Femur (tissue), 1 donor: ENCODE measurements at regions not wholly inside any gene's neighbourhood (a gene's known extent, or its start where the extent isn't known, plus 50 kb on each side); places are given as distances from the start of the nearest gene placed in this dataset.
"Not testable (repeated sequence)": the region's sequence is repeated elsewhere in the genome, so short reads cannot be mapped to it uniquely, and the experiment has no call there.

Experiments
- DNase-seq: peaks from one replicate; pipeline ENCODE4 v3.0.0-alpha.2; 2017

DNA sequence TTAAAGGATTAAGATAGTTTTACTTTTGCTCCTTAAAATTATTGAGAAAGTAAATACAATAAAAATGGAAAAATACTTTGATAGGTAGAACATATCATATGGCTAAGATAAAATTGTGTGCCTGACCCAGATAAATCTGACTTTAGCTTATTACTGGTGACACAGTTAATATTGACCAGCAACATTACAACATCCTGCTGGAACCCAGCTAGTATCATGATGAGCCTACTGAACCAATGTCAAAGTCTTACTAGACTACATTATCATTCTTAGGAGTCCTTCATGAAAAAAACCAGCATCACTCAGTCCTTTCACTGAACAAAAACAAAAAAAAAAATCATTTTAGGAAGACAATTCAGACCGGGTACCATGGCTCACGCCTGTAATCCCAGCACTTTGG lies 164.8 kb upstream of the CDK1 start:
- DNase-seq: no peak

DNA sequence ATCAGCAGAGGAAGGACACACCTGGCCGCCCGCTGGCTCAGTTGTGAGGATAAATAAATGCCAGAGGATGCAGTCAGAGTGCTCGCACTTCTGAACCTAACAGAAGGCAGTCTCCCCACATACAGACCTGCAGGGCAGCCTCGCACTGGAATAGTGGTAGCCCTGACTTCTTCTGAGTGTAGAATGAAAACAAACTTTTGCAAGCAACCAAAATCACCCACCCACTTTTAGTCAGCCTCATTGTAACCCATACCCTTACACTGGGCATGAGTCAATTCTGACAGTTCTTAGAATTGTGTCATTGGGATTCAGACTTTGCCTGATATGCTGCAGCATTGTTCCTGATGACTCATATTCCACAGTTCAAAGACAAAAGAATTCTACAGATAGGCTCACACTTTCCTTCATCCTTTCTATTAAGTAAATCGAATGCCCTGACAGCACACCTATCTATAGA lies 167.0 kb upstream of the CDK1 start:
- no peak for DNase-seq

DNA sequence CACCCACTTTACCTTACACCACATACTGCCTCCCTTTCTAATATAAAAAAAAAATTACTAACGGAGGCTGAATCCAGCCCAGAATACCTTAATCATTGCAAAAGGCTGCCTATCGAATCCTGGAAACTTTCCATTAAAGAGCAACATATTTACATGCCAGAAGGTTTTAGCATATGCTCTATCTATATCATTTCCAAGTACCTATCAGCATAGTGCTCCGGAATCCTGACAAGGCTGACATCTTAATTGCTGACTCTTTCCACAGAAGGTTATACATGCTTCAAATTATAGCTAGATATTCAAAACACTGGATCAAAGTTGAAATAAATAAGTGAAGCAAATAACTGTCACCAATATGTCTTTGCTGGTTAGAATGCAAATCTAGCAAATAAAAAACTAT lies 170.9 kb upstream of the CDK1 start:
- DNase-seq: no peak

DNA sequence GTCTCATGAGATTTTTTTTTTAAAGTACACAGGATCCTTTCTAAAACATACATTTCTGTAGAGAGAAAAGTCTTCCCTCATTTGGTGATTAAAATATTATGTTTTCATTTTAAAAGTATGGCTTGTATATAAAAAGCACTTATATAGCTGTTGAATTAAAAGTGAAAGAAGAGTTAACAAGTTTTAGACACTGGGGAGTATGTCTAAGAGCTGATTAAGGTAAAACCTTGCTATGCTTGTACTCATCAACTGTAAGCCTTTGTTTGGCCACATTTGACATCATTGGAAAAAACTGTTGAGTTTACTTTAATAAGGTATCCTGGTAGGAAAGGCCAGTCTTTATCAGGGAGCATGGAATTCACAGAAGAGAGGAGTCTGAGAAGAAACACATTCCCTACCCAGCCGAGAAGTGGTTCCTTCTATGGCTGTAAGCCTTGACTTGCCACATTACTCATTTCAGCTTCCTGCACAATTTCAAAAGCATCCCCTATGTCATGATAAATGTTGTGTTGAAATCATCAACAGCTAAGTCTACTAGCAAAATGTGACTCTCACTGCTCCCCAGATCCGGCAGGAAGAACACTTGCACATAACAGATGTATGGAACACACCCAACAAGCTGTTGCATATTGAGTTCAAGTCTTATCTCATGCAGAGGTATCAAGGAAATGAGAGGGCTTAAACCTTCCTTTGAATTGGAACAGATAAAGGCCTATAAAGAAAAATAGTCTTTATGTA lies 171.8 kb upstream of the CDK1 start:
- no peak for DNase-seq

DNA sequence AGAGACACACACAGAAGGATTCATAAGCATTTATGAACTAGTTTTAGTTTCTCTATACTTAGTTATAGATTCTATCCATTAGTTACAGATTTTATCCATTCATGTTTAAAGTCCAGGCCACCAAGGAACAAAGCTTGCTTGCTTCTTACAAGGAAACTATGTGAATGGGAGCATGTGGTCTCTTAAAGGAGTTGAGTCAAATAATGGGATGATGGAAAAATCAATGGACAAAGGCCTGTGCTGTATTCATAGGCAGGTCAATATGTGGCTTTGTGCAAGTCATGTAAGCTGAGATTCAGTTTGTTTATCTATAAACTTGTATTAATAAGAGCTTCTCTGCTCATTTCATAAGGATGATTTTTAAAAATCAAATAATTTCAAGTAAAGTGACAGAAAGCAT lies 172.8 kb upstream of the CDK1 start:
- DNase-seq: no peak

DNA sequence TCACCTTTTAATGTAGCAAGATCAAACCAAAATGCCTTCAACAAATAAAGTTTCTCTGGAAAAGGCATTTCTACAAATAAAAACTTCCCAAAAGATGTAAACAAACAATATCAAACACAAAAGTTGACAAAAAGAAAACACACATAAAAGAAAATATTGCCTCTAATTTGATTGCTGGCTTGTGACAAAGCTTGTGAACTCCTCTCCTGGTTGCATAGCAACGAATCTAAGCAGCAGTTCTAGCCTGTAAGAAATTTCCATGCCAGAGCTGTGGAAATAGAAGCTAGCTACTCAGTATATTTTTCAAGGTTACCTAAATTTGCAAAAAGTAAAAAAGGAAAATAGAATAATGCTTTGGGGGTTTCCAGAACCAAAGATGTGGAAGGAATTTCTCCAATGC lies 173.9 kb upstream of the CDK1 start:
- no peak for DNase-seq

DNA sequence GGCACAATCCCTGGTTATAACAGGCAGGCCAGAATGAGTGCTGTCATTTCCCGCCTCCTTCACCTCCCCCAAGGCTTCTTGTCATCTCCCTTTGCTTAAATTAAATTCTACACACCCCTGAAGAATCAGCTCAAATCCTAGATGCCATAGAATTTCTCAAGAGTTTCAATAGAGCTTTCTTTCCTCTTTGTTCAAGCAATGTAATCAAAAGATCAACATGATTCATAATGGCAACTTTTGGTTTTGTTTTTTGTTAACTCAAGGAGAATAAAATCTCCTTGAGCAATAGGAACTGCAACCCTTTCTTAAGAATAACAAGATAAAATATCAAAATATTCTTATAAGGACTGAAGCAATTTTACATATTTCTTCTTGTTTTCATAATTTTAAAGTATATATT lies 180.8 kb upstream of the CDK1 start:
- DNase-seq: no peak

DNA sequence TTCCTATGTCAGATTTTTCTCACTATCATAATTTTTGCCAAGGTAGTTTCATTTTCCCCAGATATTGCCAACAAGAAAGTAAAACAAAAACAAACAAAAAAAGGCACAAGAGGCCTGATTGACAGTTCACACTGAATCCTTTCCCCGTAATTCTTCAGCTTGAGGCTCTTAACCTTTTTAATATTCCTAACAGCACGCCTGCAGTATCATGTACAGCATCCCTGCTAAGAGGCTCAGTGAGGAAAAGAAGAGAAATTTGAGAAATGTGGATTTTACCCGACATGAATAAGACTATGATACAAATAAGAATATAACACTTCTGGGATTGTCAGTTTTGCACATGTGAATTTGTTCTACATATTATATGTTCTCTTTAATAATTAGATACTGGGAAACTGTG lies 182.4 kb upstream of the CDK1 start:
- no peak for DNase-seq

DNA sequence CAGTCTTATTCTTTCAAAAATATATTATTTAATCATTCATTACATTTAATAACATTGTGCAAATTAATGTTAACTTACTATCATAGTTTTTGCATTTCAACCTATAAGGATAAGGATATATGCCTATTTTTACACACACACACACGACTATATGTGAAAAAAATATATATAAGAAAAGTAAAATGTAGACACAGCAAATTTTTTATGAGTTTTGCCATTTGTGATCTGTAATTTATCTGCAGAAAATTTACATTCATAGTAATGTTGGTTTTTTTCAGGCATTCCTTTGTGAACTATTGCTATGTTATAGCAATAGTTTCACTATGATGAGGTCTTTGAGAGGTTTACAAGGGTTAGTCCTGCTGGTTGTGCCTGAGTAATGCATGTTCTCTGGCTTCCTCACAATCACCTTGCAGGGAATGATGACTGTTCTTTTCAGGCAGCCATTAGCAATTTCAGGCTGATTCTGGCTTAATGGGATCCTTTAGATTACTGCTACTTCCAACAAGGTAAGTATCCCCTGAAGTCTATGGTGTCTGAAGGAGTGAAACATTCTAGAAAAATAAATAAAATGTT lies 183.7 kb upstream of the CDK1 start:
- DNase-seq: no peak

DNA sequence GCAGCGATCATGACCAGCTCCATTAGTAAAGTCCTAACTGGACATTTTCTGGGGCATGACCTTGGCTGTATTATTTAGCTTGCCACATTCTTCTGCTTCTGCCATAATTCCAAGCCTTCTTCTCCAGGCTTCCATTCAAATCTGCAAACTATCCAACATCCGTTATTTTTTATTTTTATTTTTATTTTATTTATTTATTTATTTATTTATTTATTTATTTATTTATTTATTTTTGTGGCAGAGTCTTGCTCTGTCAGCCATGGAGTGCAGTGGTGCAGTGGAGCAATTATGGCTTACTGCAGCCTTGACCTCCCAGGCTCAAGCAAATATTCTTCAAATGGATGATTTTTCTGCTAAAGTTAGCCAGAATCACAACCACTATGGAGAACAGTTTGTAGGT lies 187.2 kb upstream of the CDK1 start:
- DNase-seq: no peak

DNA sequence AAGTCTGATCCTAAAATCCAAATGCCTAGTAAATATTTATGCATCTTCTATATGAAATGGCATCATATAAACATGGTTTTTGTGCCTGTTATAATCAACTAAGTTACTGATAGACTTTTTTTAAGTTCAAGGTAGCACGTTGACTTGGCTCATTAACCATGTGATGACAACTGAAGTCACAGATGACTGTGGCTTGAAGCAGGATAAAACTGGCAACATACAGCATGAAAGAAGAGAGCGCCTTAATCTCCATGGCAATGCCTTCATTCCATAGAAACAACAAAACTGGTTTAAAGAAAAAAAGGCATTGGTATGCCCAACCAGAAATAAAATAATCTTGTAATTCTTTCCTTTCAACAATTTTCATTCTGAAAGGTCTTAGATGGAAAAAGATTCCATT lies 188.9 kb upstream of the CDK1 start:
- DNase-seq: no peak

DNA sequence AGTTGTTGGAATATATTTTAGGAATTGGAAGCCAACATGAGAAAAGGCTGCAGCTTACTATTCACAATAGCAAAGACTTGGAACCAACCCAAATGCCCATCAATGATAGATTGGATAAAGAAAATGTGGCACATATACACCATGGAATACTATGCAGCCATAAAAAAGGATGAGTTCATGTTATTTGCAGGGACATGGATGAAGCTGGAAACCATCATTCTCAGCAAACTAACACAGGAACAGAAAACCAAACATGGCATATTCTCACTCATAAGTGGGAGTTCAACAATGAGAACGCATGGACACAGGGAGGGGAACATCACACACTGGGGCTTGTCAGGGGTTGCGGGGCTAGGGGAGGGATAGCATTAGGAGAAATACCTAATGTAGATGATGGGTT lies 192.1 kb upstream of the ANK3 start:
- not testable (repeated sequence) for DNase-seq

DNA sequence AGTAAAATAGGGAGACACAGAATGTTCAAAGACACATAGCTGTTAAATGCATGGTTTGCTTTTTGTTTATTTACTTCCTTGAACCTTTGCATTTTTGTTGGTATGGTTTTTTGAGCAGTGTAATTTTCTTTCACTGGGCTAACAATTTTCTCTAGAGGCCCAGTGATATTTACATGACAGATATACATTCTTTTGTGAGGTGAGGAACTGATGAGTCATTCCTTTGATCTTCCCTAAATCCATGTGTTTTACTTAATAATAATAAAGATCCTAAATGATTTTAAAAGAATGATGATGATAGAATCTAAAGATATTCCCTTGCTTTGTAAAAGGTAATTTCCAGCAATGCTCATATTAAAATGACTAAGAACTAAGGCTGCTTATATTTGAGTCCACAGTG lies 188.5 kb upstream of the ANK3 start:
- no peak for DNase-seq

DNA sequence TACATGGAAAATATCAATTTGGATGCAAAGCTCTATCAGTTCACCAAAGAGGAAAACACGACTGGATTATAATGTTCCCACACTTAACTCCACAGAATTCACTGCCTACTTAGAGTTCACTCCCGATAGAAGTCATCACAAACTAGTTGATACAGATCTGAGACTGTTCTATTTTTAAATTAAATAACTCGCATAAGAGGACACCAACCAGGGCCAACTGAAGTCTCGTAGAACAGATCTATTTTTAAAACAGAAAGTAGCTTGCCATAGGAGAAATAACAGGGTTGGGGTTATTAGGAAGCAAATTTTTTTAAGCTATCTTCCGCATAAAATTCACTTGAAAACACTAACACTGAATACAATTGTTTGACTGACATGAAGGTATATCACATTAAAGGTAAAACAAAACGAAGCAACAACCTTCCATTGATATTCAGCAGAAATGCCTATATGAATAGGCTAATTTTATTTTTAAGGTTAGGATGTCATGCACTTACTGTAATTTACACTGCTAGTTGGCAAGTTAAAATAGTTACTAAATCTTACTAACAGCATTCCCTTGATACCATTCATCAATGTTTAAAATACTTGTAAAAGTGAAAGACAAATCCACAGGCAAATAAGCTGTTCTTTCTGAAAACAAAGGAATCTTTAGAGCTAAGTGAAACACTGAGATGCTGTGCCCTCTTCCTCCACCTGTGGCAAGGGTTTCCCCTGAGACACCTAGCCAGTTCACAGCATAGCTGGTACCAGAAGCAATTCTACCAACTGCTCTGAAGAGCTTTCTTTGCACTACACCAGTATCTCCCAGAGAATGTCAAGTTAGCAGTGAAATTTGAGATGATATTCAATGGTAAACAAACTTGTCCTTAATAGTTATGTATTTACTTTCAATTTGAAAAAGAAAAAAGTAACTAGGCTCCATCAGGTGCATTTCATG lies 186.7 kb upstream of the ANK3 start:
- no peak for DNase-seq

DNA sequence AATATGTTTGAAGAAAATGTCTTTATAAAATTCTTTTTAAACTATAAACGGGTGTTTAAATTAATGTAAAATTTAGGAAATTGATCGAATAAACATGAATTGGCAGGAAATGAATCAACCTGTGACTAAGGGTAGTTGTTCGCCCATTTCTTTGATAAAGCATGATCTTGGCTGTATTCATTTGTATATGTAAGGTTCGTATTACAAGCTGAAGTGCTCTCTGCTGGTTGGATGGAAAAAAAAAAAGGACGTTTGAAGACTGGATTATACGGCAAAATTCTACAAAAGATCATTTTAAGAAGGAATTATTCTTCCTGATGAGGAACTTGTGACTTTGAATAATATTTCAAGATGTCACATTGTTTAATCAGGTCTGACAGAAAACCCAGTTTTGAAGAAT lies 185.4 kb upstream of the ANK3 start:
- no peak for DNase-seq

DNA sequence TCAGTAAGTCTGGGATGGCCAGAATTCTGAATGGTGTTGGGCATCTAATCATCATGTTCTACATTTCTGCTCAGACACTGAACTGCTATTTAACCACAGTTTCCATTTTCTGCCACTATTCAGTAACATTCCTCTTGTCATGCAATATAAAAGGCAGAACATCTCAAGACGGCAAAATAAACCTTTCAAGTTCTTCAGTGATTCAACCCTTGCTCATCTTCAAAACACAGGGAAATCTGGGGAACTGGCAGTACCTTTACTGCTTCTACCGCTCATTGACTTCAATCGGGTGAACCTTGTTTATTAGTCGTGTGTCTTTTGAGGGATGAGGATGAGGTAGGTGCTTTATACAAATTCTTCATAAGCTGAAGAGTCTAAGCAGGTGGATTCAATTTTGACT lies 184.7 kb upstream of the ANK3 start:
- DNase-seq: no peak

DNA sequence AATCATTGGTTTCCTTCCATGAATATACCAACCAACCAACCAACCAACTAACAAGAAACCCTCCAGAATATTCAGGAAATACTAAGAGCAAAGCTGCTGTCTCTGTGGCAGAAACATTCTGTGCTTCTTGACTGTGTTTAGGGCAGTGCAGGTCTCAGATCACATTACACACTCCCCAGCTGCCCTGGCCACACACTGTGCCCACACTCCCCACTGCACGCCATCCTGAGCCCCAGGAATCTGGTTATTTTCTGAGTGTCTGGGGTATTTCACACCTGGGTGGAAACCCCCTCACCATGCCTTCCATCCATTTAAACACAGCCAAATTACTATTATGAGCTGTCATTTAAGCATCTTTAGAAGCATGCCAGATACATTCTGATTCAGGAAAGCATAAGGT lies 183.7 kb upstream of the ANK3 start:
- DNase-seq: peak; percentile 22

DNA sequence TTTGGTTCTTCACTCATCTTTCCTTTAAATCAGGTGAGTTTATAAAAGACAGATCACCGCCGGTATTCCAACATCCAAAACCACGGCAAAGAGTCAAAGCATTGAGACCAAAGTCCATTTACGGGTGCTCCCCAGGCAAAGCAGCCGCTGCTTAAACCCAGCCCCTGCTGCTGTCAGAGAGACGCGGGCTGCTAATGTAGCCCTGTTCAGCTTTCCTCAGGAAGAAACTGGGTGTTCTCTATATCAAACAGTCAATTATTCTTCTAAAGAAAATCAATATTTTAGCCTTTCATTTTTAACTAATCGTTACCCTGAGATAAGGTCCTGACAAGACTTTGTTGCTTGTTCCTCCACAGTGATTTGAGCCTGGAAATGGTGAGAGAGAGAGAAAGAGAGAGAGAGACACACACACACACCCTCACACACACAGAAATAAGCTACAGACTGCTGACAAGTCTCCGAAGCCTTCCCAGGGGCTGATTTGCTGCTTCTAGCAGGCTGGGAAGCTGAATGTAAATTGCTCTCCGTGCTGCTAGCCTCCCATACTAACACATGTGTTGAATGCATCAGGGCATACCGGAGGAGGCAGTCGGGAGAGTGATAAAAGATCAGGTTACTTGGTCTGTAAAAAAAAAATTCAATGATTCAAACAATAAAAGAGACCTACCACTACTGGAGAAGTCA lies 183.0 kb upstream of the ANK3 start:
- DNase-seq: peak; percentile 71

DNA sequence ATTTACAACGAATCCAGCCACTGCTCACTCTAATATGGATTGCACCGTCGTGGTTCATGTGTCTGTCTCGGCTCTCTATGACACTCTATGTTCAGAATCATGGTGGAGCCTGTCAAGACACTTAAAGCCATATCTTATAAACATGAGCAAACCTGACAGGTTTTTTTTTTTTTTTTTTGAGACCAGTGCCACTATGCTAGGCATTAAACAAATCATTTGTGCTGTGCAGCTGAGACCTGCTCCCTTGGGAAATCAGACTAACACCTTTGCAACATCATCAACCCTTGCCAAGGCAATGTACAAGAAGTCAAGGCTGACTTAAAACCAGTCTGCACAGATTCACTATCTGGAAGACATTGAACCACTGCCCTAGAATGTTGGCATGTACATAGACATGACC lies 181.2 kb upstream of the ANK3 start:
- DNase-seq: no peak

DNA sequence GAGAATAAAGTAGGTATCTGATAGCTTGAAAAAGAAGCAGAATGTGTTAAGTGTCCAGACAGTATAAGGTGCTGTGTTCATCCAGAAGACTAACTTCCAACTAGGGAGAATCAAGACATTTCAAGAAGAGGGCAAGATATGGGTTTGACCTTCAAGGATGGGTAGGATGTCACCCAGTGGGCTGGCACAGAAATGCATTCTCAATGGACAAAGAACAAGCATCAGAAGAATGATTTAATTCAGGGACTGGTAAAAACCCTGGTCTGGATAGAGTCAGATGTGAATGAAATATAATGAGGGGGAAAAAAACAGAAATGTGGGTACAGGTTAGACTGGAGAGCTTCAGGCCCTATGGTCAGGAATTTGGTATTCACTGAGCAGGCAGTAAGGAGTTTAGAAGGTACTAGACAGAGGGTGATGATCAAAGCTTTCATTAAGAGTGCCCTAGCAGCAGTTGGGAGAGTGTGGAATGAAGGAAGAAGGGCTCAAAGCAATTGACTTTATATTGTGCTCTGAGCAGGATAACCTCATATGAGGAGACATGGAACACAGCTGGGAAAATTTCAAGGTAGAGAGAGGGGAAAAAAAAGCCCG lies 180.7 kb upstream of the ANK3 start:
- DNase-seq: no peak

DNA sequence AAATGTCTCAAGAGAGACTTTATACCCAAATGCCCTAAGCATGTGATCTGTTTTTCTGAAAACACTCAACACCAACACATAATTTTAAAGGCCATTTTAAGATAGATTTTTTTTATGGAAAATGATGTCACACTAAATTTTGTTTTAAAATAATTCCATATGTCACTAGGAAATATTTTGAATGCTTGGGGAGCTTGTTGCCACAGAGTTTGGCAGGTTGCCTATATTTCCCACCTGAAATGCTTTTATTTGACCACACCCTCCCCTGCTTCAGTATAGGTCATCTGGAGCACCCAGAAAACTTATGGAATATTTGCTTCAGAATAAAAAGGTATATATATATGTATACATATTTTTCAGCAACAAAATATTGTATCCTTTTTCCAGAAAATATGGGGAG lies 180.0 kb upstream of the ANK3 start:
- no peak for DNase-seq

DNA sequence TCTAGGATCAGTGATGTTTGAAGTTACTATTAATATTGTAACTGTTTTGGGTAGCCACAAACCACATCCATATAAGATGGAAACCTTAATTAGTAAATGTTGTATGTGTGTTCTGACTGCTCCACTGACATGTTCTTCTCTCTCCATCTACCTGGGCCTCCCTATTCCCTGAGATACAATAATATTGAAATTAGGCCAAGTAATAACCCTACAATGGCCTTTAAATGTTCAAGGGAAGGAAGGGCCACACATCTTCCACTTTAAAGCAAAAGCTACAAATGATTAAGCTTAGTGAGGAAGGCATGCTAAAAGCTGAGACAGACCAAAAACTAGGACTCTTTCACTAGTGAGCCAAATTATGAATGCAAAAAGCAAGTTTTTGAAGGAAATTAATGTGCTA lies 176.4 kb upstream of the ANK3 start:
- no peak for DNase-seq

DNA sequence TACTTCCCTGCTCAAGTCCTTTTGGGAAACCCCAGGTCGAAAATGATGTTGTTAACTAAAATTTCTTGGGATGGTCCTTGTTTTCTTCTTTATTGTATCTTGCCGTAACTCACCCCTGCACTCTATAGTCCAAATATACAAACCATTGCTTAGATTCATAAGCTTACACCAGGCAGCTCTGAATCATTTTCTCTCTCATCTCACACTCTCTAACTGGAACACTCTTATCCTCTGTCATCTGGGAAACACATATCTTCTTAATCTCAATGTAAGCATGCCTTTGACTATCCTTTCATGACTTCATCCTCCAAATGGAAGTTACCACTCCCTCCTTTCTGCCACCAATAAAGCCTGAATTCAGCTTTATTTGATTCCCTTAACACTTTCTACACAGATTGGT lies 175.8 kb upstream of the ANK3 start:
- no peak for DNase-seq
